Fibroblast of skin of left quadriceps (primary cell): ENCODE measurements at regions not wholly inside any gene's neighbourhood (a gene's known extent, or its start where the extent isn't known, plus 50 kb on each side); places are given as distances from the start of the nearest gene placed in this dataset.

Source experiments
- DNase-seq, 2 experiments: peaks; one replicate each; pipeline ENCODE4 v3.0.0-alpha.2; 2013; ENCODE audit warnings: low read depth in 2 of 2

- DNase-seq: peak; percentile 17 to 28
These were observed 172.7 kb upstream of the SERPINE2 start for GRCh38 chr2:224211791-224212190.

- DNase-seq: peak; percentile 18 to 20
These were observed 172.0 kb upstream of the SERPINE2 start for GRCh38 chr2:224211181-224211480.

- DNase-seq: no peak
These were observed 171.4 kb upstream of the SERPINE2 start for GRCh38 chr2:224210286-224211180.

GRCh38 chr2:224209555-224210285, 170.6 kb upstream of the SERPINE2 start:
- DNase-seq: no peak

GRCh38 chr2:224208443-224208842, 169.4 kb upstream of the SERPINE2 start:
- no peak for DNase-seq

- no peak for DNase-seq
These were observed 168.9 kb upstream of the SERPINE2 start for GRCh38 chr2:224208007-224208406.

- no peak for DNase-seq
These were observed 167.7 kb upstream of the SERPINE2 start for GRCh38 chr2:224206816-224207215.

GRCh38 chr2:224202281-224202865, 163.3 kb upstream of the SERPINE2 start:
- no peak for DNase-seq

- no peak for DNase-seq
These were observed 159.3 kb upstream of the SERPINE2 start for GRCh38 chr2:224198436-224198835.

GRCh38 chr2:224196810-224197209, 157.7 kb upstream of the SERPINE2 start:
- DNase-seq: no peak

GRCh38 chr2:224195925-224196571, 157.0 kb upstream of the SERPINE2 start:
- DNase-seq: no peak

GRCh38 chr2:224194161-224194560, 155.1 kb upstream of the SERPINE2 start:
- DNase-seq: no peak

GRCh38 chr2:224191465-224191864, 152.4 kb upstream of the SERPINE2 start:
- DNase-seq: no peak

- no peak for DNase-seq
These were observed 151.8 kb upstream of the SERPINE2 start for GRCh38 chr2:224190936-224191270.

- no peak for DNase-seq
These were observed 151.3 kb upstream of the SERPINE2 start for GRCh38 chr2:224190234-224190935.

GRCh38 chr2:224187220-224187619, 148.1 kb upstream of the SERPINE2 start:
- no peak for DNase-seq

GRCh38 chr2:224185023-224185601, 146.0 kb upstream of the SERPINE2 start:
- DNase-seq: no peak

GRCh38 chr2:224183086-224183485, 144.0 kb upstream of the SERPINE2 start:
- DNase-seq: no peak

GRCh38 chr2:224182498-224182897, 143.4 kb upstream of the SERPINE2 start:
- DNase-seq: no peak

- no peak for DNase-seq
These were observed 142.6 kb upstream of the SERPINE2 start for GRCh38 chr2:224181534-224182155.

- DNase-seq: no peak
These were observed 141.7 kb upstream of the SERPINE2 start for GRCh38 chr2:224180810-224181209.
